ENCODE measurements at regions not wholly inside any gene's neighbourhood (a gene's known extent, or its start where the extent isn't known, plus 50 kb on each side); places are given as distances from the start of the nearest gene placed in this dataset.

DNA sequence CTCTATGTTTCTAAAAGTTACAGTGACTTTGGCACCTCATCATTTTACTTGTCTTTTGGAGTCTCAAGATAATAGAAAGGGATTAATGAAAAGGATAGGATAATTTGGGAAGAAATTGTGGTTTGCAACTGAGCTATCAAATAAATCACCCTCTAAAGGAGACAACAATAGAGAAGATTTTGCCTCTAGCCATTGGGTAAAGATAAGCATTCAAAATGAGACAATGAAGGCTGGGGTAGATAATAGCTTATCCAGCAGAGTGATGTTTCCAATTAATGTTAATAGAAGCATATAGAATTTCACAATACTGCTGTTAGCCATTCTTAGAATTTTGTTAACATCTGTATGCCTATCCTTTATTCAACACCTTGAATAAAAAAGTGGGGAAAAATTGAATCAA, 1177.6 kb downstream of the ADGRL3 start:
- H3K9me3 ChIP-seq, result no peaks in the 10 kb centered on the region
- no peaks in the 10 kb centered on the region for H3K4me1 ChIP-seq
- intact Hi-C loops (cut with DNase I), result no loop called here
- no peak for ATAC-seq
- H3K27ac ChIP-seq, result no peak overlapping the region
- no peak for DNase-seq
- H3K27me3 ChIP-seq, result no peaks in the 10 kb centered on the region
- TF ChIP-seq CTCF (IDR thresholded peaks at IDR 0.05), result no peak
- no peak overlapping the region for H3K4me3 ChIP-seq
- no peaks in the 10 kb centered on the region for H3K36me3 ChIP-seq

DNA sequence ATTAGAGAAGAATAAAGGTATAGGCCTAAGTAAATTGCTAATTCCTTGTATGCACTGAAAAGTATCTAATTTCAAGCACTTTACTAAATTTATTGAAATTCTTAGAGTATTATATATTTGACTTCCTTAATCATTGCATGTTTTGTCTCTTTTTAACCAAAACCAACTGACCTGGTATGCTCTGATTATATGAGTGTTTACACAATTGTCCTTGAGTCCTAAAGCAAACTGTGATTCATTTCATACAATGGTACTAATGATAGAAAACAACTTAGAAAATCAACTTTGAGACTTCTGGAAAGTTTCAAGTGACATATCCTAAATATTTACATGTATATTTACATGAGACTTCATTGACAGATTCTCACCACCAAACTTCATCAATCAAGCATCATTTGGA, 1177.1 kb downstream of the ADGRL3 start:
- Histone ChIP-seq H3K4me3 (no peak overlapping the region), H3K36me3 (no peaks in the 10 kb centered on the region), H3K9me3 (no peaks in the 10 kb centered on the region), H3K4me1 (no peaks in the 10 kb centered on the region), H3K27me3 (no peaks in the 10 kb centered on the region), H3K27ac (no peak overlapping the region)
- intact Hi-C loops (cut with DNase I), result no loop called here
- DNase-seq (no peak), ATAC-seq (peak; percentile 38)
- no peak for TF ChIP-seq CTCF (IDR thresholded peaks at IDR 0.05)

DNA sequence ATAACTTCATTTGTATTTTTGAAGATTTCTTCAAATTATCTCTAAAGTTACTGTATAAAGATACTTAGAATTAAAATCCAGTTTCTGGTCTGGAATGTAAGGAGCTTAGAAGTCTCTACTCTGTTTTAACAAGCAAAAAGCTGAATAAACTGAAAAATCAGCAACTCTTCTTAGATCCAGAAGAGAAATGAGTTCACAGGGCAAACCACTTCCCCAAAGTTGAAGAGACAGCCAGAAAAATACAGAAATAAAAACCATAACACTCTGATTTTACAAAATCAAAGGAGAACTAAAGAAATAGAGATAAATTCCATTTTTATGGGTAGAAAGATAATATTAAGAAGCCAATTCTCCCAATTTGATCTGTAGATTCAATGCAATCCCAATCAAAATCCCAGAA, 1166.8 kb downstream of the ADGRL3 start:
- Histone ChIP-seq H3K36me3 (no peaks in the 10 kb centered on the region), H3K9me3 (no peaks in the 10 kb centered on the region), H3K4me1 (no peaks in the 10 kb centered on the region), H3K4me3 (no peak overlapping the region), H3K27me3 (no peaks in the 10 kb centered on the region), H3K27ac (no peak overlapping the region)
- intact Hi-C loops (cut with DNase I), result no loop called here
- no peak for TF ChIP-seq CTCF (IDR thresholded peaks at IDR 0.05)
- no peak for DNase-seq
- ATAC-seq, result no peak

DNA sequence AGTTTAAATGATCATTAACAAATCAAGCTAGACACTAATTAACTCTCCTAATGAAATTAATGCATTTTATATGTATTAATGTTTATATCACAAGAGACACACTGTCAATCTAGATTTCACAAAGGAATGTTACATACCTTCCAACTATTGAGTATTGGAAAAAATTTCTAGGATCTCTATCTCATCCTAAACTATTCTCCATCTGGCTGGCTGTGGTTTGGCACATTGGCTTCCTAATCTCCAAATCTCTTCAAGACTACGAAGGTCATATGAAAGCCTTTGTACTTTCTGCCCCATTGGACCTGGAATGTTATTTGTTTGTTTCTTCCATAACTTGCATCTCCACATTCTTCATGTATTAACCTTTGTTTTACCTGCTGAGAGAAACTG, 1160.0 kb downstream of the ADGRL3 start:
- TF ChIP-seq CTCF (IDR thresholded peaks at IDR 0.05), result no peak
- no peaks in the 10 kb centered on the region for H3K27me3 ChIP-seq
- H3K36me3 ChIP-seq, result no peaks in the 10 kb centered on the region
- H3K9me3 ChIP-seq, result no peaks in the 10 kb centered on the region
- intact Hi-C loops (cut with DNase I), result no loop called here
- DNase-seq, result no peak
- no peak overlapping the region for H3K4me3 ChIP-seq
- no peak overlapping the region for H3K27ac ChIP-seq
- no peaks in the 10 kb centered on the region for H3K4me1 ChIP-seq
- no peak for ATAC-seq

GRCh38 chr4:62359441-62360155, 1159.5 kb downstream of the ADGRL3 start:
- no peak overlapping the region for H3K27ac ChIP-seq
- DNase-seq, result no peak
- no peaks in the 10 kb centered on the region for H3K4me1 ChIP-seq
- no peak for TF ChIP-seq CTCF (IDR thresholded peaks at IDR 0.05)
- no peak overlapping the region for H3K4me3 ChIP-seq
- intact Hi-C loops (cut with DNase I), result no loop called here
- H3K9me3 ChIP-seq, result no peaks in the 10 kb centered on the region
- no peaks in the 10 kb centered on the region for H3K36me3 ChIP-seq
- ATAC-seq, result no peak
- H3K27me3 ChIP-seq, result no peaks in the 10 kb centered on the region
